ENCODE measurements at regions not wholly inside any gene's neighbourhood (a gene's known extent, or its start where the extent isn't known, plus 50 kb on each side); places are given as distances from the start of the nearest gene placed in this dataset.

DNA sequence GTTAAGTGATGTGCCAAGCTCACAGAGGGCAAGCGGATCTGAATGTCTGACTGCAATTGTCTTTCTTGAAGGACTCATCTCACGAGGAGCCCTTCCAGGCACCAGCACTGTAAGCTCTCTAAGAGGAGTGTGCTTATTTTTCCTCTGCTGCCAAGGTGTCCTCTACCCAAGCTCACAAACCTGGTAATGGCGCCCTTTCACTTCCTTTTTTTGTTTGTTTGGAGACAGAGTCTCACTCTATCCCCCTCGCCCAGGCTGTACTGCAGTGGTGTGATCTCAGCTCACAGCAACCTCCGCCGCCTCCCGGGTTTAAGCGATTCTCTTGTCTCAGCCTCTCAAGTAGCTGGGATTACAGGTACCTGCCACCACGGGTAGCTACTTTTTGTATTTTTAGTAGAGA, 233.8 kb downstream of the MAP2K4 start:
- Mint-ChIP-seq H3K27me3 (ENCODE audit: low read depth) (no peaks in the 10 kb centered on the region), H3K27ac (no peak overlapping the region), H3K4me1 (0 out of 2 replicates have a peak, but pooled peaks cover 6% of the 10 kb centered on the region), H3K4me3 (no peak overlapping the region), H3K9me3 (no peaks in the 10 kb centered on the region), H3K36me3 (no peaks in the 10 kb centered on the region)
- no peak for DNase-seq (ENCODE audit: low spot score)
- ChIA-PET CTCF (interaction anchor here (0.8 to 3.0 kb wide), 7 partner anchors 19 to 488 kb away, joined by 3 to 18 read pairs (median 7); no protein-coding TSS in a partner anchor), POLR2A (no interaction called here)
- no peak for ATAC-seq
- TF ChIP-seq STAT6 (CRISPR knock-in tag; conservative IDR thresholded peaks at IDR 0.05; ENCODE audit: low read depth) (no peak), SMAD3 (CRISPR knock-in tag; IDR thresholded peaks at IDR 0.05; ENCODE audit: borderline replicate concordance) (no peak), ZNF416 (CRISPR knock-in tag; IDR thresholded peaks at IDR 0.05) (no peak), TCF7 (CRISPR knock-in tag; IDR thresholded peaks at IDR 0.05; ENCODE audit: low read depth) (no peak), CREB1 (CRISPR knock-in tag; IDR thresholded peaks at IDR 0.05) (no peak), EMX1 (CRISPR knock-in tag; IDR thresholded peaks at IDR 0.05) (no peak), GABPB1 (CRISPR knock-in tag; IDR thresholded peaks at IDR 0.05) (no peak), OVOL2 (CRISPR knock-in tag; IDR thresholded peaks at IDR 0.05; ENCODE audit: borderline replicate concordance) (no peak), ZNF121 (CRISPR knock-in tag; IDR thresholded peaks at IDR 0.05) (no peak), RORB (CRISPR knock-in tag; IDR thresholded peaks at IDR 0.05) (no peak), NR2C2 (CRISPR knock-in tag; IDR thresholded peaks at IDR 0.05) (no peak), HMGXB4 (CRISPR knock-in tag; IDR thresholded peaks at IDR 0.05) (no peak), RELA (CRISPR knock-in tag; IDR thresholded peaks at IDR 0.05; ENCODE audit: borderline replicate concordance) (no peak), CBFB (CRISPR knock-in tag; IDR thresholded peaks at IDR 0.05; ENCODE audit: low read depth) (no peak), ZNF425 (CRISPR knock-in tag; conservative IDR thresholded peaks at IDR 0.05) (no peak), NFE2L1 (CRISPR knock-in tag; IDR thresholded peaks at IDR 0.05) (no peak)
- TF ChIP-seq, protein P1, sequence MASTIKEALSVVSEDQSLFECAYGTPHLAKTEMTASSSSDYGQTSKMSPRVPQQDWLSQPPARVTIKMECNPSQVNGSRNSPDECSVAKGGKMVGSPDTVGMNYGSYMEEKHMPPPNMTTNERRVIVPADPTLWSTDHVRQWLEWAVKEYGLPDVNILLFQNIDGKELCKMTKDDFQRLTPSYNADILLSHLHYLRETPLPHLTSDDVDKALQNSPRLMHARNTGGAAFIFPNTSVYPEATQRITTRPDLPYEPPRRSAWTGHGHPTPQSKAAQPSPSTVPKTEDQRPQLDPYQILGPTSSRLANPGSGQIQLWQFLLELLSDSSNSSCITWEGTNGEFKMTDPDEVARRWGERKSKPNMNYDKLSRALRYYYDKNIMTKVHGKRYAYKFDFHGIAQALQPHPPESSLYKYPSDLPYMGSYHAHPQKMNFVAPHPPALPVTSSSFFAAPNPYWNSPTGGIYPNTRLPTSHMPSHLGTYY (CRISPR knock-in tag; IDR thresholded peaks at IDR 0.05), result no peak
- TF ChIP-seq, protein P2, sequence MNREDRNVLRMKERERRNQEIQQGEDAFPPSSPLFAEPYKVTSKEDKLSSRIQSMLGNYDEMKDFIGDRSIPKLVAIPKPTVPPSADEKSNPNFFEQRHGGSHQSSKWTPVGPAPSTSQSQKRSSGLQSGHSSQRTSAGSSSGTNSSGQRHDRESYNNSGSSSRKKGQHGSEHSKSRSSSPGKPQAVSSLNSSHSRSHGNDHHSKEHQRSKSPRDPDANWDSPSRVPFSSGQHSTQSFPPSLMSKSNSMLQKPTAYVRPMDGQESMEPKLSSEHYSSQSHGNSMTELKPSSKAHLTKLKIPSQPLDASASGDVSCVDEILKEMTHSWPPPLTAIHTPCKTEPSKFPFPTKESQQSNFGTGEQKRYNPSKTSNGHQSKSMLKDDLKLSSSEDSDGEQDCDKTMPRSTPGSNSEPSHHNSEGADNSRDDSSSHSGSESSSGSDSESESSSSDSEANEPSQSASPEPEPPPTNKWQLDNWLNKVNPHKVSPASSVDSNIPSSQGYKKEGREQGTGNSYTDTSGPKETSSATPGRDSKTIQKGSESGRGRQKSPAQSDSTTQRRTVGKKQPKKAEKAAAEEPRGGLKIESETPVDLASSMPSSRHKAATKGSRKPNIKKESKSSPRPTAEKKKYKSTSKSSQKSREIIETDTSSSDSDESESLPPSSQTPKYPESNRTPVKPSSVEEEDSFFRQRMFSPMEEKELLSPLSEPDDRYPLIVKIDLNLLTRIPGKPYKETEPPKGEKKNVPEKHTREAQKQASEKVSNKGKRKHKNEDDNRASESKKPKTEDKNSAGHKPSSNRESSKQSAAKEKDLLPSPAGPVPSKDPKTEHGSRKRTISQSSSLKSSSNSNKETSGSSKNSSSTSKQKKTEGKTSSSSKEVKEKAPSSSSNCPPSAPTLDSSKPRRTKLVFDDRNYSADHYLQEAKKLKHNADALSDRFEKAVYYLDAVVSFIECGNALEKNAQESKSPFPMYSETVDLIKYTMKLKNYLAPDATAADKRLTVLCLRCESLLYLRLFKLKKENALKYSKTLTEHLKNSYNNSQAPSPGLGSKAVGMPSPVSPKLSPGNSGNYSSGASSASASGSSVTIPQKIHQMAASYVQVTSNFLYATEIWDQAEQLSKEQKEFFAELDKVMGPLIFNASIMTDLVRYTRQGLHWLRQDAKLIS (CRISPR knock-in tag; IDR thresholded peaks at IDR 0.05; ENCODE audit: borderline replicate concordance), result no peak
- TF ChIP-seq, protein P3, sequence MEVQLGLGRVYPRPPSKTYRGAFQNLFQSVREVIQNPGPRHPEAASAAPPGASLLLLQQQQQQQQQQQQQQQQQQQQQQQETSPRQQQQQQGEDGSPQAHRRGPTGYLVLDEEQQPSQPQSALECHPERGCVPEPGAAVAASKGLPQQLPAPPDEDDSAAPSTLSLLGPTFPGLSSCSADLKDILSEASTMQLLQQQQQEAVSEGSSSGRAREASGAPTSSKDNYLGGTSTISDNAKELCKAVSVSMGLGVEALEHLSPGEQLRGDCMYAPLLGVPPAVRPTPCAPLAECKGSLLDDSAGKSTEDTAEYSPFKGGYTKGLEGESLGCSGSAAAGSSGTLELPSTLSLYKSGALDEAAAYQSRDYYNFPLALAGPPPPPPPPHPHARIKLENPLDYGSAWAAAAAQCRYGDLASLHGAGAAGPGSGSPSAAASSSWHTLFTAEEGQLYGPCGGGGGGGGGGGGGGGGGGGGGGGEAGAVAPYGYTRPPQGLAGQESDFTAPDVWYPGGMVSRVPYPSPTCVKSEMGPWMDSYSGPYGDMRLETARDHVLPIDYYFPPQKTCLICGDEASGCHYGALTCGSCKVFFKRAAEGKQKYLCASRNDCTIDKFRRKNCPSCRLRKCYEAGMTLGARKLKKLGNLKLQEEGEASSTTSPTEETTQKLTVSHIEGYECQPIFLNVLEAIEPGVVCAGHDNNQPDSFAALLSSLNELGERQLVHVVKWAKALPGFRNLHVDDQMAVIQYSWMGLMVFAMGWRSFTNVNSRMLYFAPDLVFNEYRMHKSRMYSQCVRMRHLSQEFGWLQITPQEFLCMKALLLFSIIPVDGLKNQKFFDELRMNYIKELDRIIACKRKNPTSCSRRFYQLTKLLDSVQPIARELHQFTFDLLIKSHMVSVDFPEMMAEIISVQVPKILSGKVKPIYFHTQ (CRISPR knock-in tag; IDR thresholded peaks at IDR 0.05), result no peak

All from WTC11 (cell line).